Osteocyte (in vitro differentiated cells): ENCODE measurements at regions not wholly inside any gene's neighbourhood (a gene's known extent, or its start where the extent isn't known, plus 50 kb on each side); places are given as distances from the start of the nearest gene placed in this dataset.

Experiments
- DNase-seq: peaks from one replicate; pipeline ENCODE4 v3.0.0; 2021; ENCODE audit warnings: mixed read lengths; ENCODE audit not compliant: unreplicated experiment; ENCODE audit errors: extremely low spot score
- H3K27ac Mint-ChIP-seq: one replicate; pipeline ENCODE4 v1.8.0; 2021; ENCODE audit warnings: mild to moderate bottlenecking, mixed read lengths; ENCODE audit not compliant: unreplicated experiment
- H3K27me3 Mint-ChIP-seq: one replicate; pipeline ENCODE4 v1.8.0; 2021; ENCODE audit warnings: mixed read lengths; ENCODE audit not compliant: unreplicated experiment
- H3K36me3 Mint-ChIP-seq: one replicate; pipeline ENCODE4 v1.8.0; 2021; ENCODE audit warnings: mixed read lengths; ENCODE audit not compliant: unreplicated experiment
- H3K4me1 Mint-ChIP-seq: one replicate; pipeline ENCODE4 v1.8.0; 2021; ENCODE audit warnings: mixed read lengths; ENCODE audit not compliant: unreplicated experiment
- H3K4me3 Mint-ChIP-seq: one replicate; pipeline ENCODE4 v1.8.0; 2021; ENCODE audit warnings: mild to moderate bottlenecking, moderate library complexity, mixed read lengths; ENCODE audit not compliant: unreplicated experiment
- H3K9me3 Mint-ChIP-seq: one replicate; pipeline ENCODE4 v1.8.0; 2021; ENCODE audit warnings: mixed read lengths; ENCODE audit not compliant: unreplicated experiment
- CTCF ChIP-seq: fragments of 200-600 bp; sonication (generic); IDR thresholded peaks from 2 replicates; pipeline ENCODE4 v1.5.0; 2021; ENCODE audit warnings: antibody characterized with exemption, mild to moderate bottlenecking, moderate library complexity

- H3K4me1 Mint-ChIP-seq: no peaks in the 10 kb centered on the region
Measured at GRCh38 chr6:65786815-65787214, 79.8 kb upstream of the EYS start.

GRCh38 chr6:65780691-65781090 is 73.7 kb upstream of the EYS start:
- Mint-ChIP-seq H3K27ac (no peak overlapping the region), H3K27me3 (no peaks in the 10 kb centered on the region), H3K9me3 (peaks cover 10% of the 10 kb centered on the region)

More at GRCh38 chr6:65786815-65787214, 79.8 kb upstream of the EYS start:
- no peak overlapping the region for H3K27ac Mint-ChIP-seq
- H3K9me3 Mint-ChIP-seq: peaks cover 22% of the 10 kb centered on the region
- H3K36me3 Mint-ChIP-seq: no peaks in the 10 kb centered on the region
- DNase-seq: no peak
- TF ChIP-seq CTCF: no peak
- H3K4me3 Mint-ChIP-seq: no peak overlapping the region
- H3K27me3 Mint-ChIP-seq: no peaks in the 10 kb centered on the region

GRCh38 chr6:65776332-65776731 is 69.3 kb upstream of the EYS start:
- no peak for DNase-seq
- H3K27ac Mint-ChIP-seq: no peak overlapping the region
- H3K36me3 Mint-ChIP-seq: no peaks in the 10 kb centered on the region
- no peaks in the 10 kb centered on the region for H3K27me3 Mint-ChIP-seq
- no peak overlapping the region for H3K4me3 Mint-ChIP-seq
- H3K9me3 Mint-ChIP-seq: peaks cover 29% of the 10 kb centered on the region
- no peak for TF ChIP-seq CTCF
- H3K4me1 Mint-ChIP-seq: no peaks in the 10 kb centered on the region

More at GRCh38 chr6:65780691-65781090, 73.7 kb upstream of the EYS start:
- Mint-ChIP-seq H3K4me1 (no peaks in the 10 kb centered on the region), H3K4me3 (no peak overlapping the region), H3K36me3 (no peaks in the 10 kb centered on the region)
- TF ChIP-seq CTCF: no peak
- DNase-seq: no peak

- H3K4me1 Mint-ChIP-seq: no peaks in the 10 kb centered on the region
- H3K36me3 Mint-ChIP-seq: no peaks in the 10 kb centered on the region
- no peaks in the 10 kb centered on the region for H3K27me3 Mint-ChIP-seq
- no peak for TF ChIP-seq CTCF
- no peak for DNase-seq
- H3K9me3 Mint-ChIP-seq: peaks cover 27% of the 10 kb centered on the region
- no peak overlapping the region for H3K27ac Mint-ChIP-seq
- no peak overlapping the region for H3K4me3 Mint-ChIP-seq
Measured at GRCh38 chr6:65771946-65772345, 64.9 kb upstream of the EYS start.

- Mint-ChIP-seq H3K27me3 (no peaks in the 10 kb centered on the region), H3K9me3 (peaks cover 13% of the 10 kb centered on the region)
Measured at GRCh38 chr6:65761890-65762289, 54.9 kb upstream of the EYS start.

More at GRCh38 chr6:65761890-65762289, 54.9 kb upstream of the EYS start:
- DNase-seq: no peak
- no peaks in the 10 kb centered on the region for H3K4me1 Mint-ChIP-seq
- no peak overlapping the region for H3K27ac Mint-ChIP-seq
- TF ChIP-seq CTCF: no peak
- H3K4me3 Mint-ChIP-seq: no peak overlapping the region
- H3K36me3 Mint-ChIP-seq: no peaks in the 10 kb centered on the region
